Calu3 (cell line): ENCODE measurements at regions not wholly inside any gene's neighbourhood (a gene's known extent, or its start where the extent isn't known, plus 50 kb on each side); places are given as distances from the start of the nearest gene placed in this dataset.

Source experiments
- BruUV-seq: library from RNA; stranded (reverse); fragments of 400-500 nt; replicated peaks from 2 replicates; lab custom pipeline; 2021; lab: Mats Ljungman, UMichigan
- CTCF ChIA-PET: fragments of 300-600 bp; sonication (Branson Sonifier 250); formaldehyde crosslinking; loops from one replicate; lab custom pipeline; 2022; ENCODE audit warnings: antibody characterized with exemption; lab: Charles Lee
- DNase-seq: peaks from one replicate; pipeline ENCODE4 v3.0.0; 2022
- H3K27ac Mint-ChIP-seq: one replicate; pipeline ENCODE4 v1.8.0; 2022; ENCODE audit warnings: mixed read lengths; ENCODE audit not compliant: unreplicated experiment
- H3K27me3 Mint-ChIP-seq: one replicate; pipeline ENCODE4 v1.8.0; 2022; ENCODE audit warnings: mixed read lengths; ENCODE audit not compliant: unreplicated experiment
- H3K36me3 Mint-ChIP-seq: one replicate; pipeline ENCODE4 v1.8.0; 2022; ENCODE audit warnings: mild to moderate bottlenecking, moderate library complexity, mixed read lengths; ENCODE audit not compliant: insufficient read depth, unreplicated experiment
- H3K4me1 Mint-ChIP-seq: one replicate; pipeline ENCODE4 v1.8.0; 2022; ENCODE audit warnings: mild to moderate bottlenecking, low read depth, mixed read lengths; ENCODE audit not compliant: unreplicated experiment
- H3K4me3 Mint-ChIP-seq: one replicate; pipeline ENCODE4 v1.8.0; 2022; ENCODE audit warnings: mild to moderate bottlenecking, low read depth, moderate library complexity, mixed read lengths; ENCODE audit not compliant: unreplicated experiment
- H3K9me3 Mint-ChIP-seq: one replicate; pipeline ENCODE4 v1.8.0; 2022; ENCODE audit warnings: low read depth, mixed read lengths; ENCODE audit not compliant: unreplicated experiment
- CTCF ChIP-seq: fragments of 200-600 bp; IDR thresholded peaks from one replicate; pipeline ENCODE4 v1.8.0; 2022; ENCODE audit warnings: antibody characterized with exemption; ENCODE audit not compliant: unreplicated experiment
- intact Hi-C: fragments of 100-400 bp; cut with micrococcal nuclease; formaldehyde crosslinking; loops from one replicate; pipeline ENCODE4 v1.10.0; 2022; ENCODE audit not compliant: unreplicated experiment

- CTCF ChIA-PET = no interaction called here
- intact Hi-C loops = no loop called here
Measured at GRCh38 chr13:80428349-80429096, 87.6 kb upstream of the SPRY2 start.

GRCh38 chr13:80419416-80419815 lies 78.5 kb upstream of the SPRY2 start:
- no peak overlapping the region for H3K27ac Mint-ChIP-seq
- BruUV-seq = no TSS peak
- no peaks in the 10 kb centered on the region for H3K27me3 Mint-ChIP-seq
- DNase-seq = no peak
- intact Hi-C loops = no loop called here
- TF ChIP-seq CTCF = no peak
- H3K4me1 Mint-ChIP-seq = no peaks in the 10 kb centered on the region
- no peaks in the 10 kb centered on the region for H3K36me3 Mint-ChIP-seq
- CTCF ChIA-PET = no interaction called here
- no peak overlapping the region for H3K4me3 Mint-ChIP-seq
- H3K9me3 Mint-ChIP-seq = no peaks in the 10 kb centered on the region

More at GRCh38 chr13:80428349-80429096, 87.6 kb upstream of the SPRY2 start:
- Mint-ChIP-seq H3K9me3 (no peaks in the 10 kb centered on the region), H3K27me3 (no peaks in the 10 kb centered on the region), H3K27ac (no peak overlapping the region), H3K36me3 (no peaks in the 10 kb centered on the region), H3K4me3 (no peak overlapping the region), H3K4me1 (no peaks in the 10 kb centered on the region)
- BruUV-seq = no TSS peak
- TF ChIP-seq CTCF = no peak
- no peak for DNase-seq

- Mint-ChIP-seq H3K4me3 (no peak overlapping the region), H3K36me3 (no peaks in the 10 kb centered on the region), H3K4me1 (no peaks in the 10 kb centered on the region), H3K27ac (no peak overlapping the region), H3K27me3 (no peaks in the 10 kb centered on the region), H3K9me3 (no peaks in the 10 kb centered on the region)
- TF ChIP-seq CTCF = no peak
- CTCF ChIA-PET = no interaction called here
- DNase-seq = no peak
- no TSS peak for BruUV-seq
- intact Hi-C loops = no loop called here
Measured at GRCh38 chr13:80413611-80414010, 72.7 kb upstream of the SPRY2 start.

- no peak for TF ChIP-seq CTCF
- CTCF ChIA-PET = no interaction called here
- Mint-ChIP-seq H3K27me3 (no peaks in the 10 kb centered on the region), H3K9me3 (peaks cover 3% of the 10 kb centered on the region), H3K27ac (no peak overlapping the region), H3K36me3 (no peaks in the 10 kb centered on the region), H3K4me1 (no peaks in the 10 kb centered on the region), H3K4me3 (no peak overlapping the region)
- no TSS peak for BruUV-seq
- intact Hi-C loops = no loop called here
- no peak for DNase-seq
Measured at GRCh38 chr13:80408270-80408669, 67.3 kb upstream of the SPRY2 start.
